Frontal cortex (tissue), 3 donors: ENCODE measurements at regions not wholly inside any gene's neighbourhood (a gene's known extent, or its start where the extent isn't known, plus 50 kb on each side); places are given as distances from the start of the nearest gene placed in this dataset.
"Not testable (repeated sequence)": the region's sequence is repeated elsewhere in the genome, so short reads cannot be mapped to it uniquely, and the experiment has no call there.

Experiments
- DNase-seq, 2 donors: peaks; one replicate each; pipeline ENCODE4 v3.0.0; 2012; ENCODE audit warnings: low spot score in 2 of 2
- FAIRE-seq: peaks from 2 replicates; lab custom pipeline; 2012; peaks lifted over from hg19 to GRCh38; lab: Jason Lieb, UNC
- donor health status: control.
- donor health status: control.
- donor health status: control.

DNA sequence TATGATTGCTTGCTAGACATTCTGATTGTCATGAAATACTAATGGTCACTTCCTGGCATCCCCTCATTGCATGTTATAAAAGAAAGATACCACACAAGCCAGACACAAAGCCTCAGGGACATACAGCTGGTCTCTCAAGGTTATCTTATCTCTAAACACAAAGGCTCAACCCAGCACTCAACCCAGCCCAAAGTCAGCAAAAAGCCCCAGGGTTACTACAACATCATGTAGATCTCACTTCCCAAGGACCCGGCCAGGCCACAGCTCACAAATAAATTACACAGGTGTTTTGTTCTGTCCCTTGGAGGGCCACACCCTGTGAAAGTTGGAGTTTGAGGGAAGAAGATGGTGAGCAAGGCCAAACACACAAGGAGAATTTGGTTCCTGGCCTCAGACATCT is 109.7 kb upstream of the BARHL2 start:
- FAIRE-seq, result no peak
- no peak for DNase-seq

DNA sequence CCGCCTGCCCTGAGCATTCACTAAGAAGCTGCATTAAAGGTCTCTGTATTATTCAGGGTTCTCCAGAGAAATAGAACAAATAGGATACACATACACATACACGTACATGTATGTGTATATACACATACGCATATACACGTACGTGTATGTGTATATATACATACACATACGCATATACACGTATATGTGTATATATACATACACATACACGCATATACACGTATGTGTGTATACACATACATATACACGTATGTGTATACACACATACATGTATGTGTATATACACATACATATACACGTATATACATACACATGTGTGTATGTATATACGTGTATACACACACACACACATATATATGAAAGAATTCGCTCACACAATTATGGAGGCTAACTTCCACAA is 108.9 kb upstream of the BARHL2 start:
- no peak for FAIRE-seq
- DNase-seq, result no peak

DNA sequence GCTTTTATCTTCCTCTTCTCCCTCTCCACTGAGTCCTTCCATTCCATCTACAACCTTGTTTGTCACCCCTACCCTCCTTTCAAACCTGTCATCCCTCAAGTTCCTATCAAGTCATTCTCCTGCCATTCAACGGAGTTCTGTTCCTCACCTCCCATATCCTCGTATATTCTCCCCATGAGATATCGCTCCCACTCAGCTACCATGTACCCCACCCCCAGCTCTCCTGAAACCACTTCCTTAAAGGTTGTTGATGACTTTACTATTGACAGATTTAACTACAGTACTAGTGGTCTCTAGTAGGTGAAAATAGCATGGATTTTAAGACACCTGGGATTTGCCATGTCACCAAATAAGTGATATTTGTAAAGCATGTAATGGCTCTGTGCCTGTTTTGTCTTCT is 107.4 kb upstream of the BARHL2 start:
- DNase-seq (no peak), FAIRE-seq (no peak)

DNA sequence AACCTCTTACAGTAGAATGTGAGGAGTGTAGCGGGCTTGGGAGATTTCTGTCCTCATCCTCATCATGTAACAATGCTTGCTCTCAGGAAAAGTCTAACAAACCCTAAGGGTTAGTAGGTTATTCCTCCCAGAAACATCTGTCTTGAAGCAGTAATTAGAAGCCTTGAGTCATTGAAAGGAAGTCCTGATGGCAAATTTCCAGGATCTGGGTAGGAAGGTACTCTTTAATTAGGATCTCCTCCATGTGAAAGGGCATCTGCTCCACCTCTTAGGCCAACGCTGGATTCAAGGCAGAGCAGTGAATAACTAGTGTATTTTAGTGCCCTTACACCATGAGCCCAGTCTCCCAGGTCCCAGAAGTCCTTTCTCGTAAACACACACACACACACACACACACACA is 106.6 kb upstream of the BARHL2 start:
- no peak for DNase-seq
- no peak for FAIRE-seq

DNA sequence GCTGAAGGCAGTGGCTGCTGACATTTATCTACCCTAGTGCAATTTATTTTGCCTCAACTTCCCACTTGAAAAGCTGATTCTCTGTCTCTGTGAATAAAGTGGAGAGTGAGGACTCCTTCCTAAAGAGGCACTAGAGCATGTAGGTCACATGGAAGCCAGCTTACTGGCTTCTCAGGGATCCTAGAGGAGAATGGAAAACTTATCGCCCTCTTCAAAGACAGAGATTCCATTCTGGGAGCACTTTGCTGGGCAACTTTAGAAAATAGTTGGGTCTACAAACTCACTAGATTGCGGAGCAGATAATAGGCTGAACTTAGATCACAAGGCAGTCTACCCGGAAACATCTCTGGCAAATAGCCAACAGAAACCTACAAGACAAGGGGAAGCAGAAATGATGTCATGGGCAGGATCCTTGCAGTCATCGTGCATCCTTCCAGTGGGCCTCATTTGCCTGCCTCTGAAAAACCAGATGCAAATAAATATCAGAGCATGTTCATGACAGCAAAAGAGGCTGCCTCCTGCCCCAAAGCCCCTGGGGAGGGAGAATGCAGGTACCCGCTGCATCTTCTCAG is 104.8 kb upstream of the BARHL2 start:
- DNase-seq (no peak), FAIRE-seq (no peak)

DNA sequence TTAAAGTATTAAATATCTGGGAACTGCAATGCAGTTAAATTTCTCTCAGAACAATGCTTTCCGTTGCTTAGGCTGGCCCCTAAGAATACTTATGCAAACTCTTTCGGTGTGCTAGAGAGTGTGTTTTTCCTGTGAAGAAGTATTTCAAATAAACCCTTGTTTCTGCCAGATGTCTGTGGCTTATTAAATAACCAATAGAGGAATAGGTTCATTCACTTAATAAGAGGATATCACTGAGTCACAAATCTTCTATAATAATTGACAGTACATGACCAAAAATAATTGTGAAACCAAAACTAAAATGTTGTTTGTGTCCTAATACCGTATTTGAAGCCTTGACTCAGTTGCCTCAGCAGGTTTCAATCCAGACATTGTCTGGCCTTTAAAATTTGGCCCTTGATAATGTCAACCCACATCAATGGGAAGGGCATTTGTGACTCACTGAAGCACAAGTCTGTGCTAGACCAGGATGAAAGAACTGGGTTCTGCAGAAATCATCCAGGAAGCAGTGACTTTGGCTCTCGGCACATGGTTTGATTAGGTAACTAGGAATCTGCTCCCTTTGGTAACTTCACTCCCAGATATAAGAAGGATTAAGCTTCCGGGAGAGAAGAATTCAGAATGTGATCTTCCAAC is 104.2 kb upstream of the BARHL2 start:
- DNase-seq (no peak), FAIRE-seq (no peak)

DNA sequence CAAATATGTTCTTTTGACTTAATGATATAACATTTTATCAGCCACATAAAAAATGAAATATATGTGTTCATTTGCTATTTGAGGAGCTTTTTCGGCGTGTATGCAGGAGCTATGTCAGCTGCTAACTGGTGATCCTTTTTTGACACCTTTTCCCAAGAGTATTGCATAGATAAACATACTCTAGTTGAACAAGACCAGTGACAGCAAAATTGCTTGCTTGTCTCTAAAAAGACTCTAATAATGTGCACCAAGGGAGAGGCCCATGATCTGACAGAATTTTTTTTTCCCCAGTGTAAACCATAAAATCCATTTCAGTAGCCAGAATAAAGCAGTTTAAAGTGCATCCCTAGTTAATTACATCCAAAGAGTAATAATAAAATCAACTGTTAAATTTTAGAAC is 103.6 kb upstream of the BARHL2 start:
- DNase-seq, result no peak

DNA sequence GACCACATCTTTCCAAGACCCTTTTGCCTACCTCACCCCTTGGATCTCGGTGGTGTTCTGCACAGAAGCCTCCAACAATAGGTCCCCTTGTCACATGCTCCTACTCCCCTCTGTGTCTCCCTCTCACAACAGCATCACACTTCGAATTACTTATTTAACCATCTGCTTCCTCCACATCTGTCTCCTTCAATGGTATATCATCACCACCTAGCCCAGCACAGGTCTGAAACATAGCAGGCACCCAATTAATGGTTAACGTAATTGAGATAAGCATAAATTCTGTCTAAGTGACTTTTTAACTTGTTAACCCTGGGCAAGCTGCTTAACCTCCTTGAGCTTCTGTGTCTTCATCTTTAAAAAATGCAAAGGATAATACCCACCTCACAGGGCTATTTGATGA is 100.3 kb upstream of the BARHL2 start:
- FAIRE-seq, result no peak
- DNase-seq, result no peak

More for the DNA sequence above, 103.6 kb upstream of the BARHL2 start:
- FAIRE-seq, result no peak

DNA sequence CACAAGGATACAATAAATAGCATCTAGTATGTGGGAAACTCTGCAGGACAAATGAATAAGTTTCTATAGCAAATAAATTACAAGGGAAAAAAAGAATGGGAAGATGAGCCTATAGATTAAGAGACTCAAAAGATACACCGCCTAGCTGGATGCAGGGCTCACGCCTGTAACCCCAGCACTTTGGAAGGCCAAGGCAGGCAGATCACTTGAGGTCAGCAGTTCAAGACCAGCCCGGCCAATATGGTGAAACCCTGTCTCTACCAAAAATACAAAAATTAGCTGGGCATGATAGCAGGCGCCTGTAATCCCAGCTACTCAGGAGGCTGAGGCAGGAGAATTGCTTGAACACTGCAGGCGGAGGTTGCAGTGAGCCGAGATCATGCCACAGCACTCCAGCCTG is 95.1 kb upstream of the BARHL2 start:
- FAIRE-seq, result not testable (repeated sequence)

DNA sequence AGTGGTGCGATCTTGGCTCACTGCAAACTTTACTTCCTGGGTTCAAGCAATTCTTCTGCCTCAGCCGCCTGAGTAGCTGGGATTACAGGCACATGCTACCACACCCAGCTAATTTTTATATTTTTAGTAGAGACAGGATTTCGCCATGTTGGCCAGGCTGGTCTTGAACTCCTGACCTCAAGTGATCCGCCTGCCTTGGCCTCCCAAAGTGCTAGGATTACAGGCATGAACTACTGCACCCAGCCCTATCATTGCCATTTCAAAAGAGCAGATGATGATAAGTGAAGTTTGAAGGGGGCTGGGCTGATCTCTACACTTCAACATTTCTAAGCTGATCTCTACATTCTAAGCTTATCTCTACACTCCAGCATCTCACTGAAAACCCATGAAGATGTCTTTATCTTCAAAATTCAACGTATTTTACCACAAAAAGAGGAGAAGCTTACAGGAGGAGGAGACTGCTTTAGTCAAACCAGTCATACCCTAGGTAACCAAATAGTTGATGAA is 94.4 kb upstream of the BARHL2 start:
- DNase-seq, FAIRE-seq: not testable (repeated sequence)

More for the DNA sequence above, 95.1 kb upstream of the BARHL2 start:
- DNase-seq, result not testable (repeated sequence)

DNA sequence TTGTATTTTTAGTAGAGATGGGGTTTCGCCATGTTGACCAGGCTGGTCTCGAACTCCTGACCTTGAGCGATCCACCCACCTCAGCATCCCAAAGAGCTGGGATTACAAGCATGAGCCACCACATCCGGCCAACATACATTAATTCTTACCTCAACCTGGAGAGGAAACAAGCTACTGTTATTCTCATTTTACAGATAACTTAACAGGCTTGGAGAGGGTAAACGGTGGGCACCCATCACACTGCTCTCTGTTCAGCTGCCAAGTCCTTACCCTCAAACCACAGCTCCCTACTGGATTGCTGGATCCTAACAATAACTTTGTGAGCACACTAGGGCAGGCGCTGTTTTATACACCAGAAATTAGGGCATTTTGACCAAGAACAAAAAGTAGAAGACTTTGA is 93.6 kb upstream of the BARHL2 start:
- no peak for DNase-seq
- FAIRE-seq, result no peak

DNA sequence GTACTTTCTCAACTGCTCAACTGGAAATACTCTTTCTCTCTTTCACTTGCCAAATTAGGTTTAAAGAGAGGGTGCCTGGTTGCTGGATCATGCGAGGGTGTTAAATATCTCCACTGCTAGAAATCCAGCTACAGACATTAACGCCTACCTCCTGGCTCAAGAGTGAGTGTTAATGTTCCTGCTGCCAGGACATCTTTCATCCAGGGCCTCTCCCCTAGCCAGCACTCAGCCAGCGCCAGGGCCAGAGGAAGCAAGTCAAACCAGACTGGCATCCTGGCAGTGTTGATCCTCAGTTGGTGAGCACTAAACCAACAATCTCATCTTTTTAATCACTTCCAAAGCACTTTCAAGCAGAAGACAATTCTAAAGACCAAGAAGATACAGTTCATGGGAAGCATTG is 92.9 kb upstream of the BARHL2 start:
- DNase-seq (peak in 1 of 2 donors; percentile 13), FAIRE-seq (no peak)

DNA sequence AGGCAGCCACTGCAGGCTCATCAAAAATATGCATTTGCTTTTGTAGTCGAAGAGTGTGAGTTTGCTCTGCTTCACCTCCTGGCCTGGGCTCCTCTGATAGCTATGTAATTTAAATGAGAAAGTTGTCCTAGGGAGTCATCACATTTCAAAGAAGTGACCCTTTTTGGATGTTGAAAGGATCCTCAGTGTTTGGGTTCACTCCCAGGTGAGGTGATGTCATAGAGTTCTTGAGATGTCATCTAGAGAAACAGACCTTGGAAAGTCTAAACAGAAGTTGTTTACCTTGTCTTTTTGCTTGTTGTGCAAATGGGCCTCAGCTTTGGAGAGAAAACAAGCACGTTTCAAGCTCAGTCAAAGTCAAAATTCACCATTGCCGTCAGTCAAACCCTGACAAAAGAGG is 92.0 kb upstream of the BARHL2 start:
- DNase-seq (no peak), FAIRE-seq (no peak)

DNA sequence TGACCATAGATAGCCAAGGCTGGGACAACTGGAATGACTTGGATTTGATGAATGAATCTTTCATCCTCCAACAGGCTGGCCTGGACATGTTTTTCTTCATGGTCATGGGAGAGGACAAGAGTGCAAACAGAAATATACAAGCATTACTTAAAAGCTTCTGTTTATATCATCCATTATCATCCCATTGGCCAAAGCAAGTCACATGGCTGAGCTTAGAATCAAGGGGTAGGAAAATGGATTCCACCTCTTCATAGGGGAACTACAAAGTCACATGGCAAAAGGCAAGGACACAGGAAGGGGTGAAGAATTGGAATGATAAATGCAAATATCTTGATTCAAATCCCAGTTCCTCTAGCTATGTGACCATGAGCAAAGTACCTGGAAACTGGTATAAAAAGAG is 90.2 kb upstream of the BARHL2 start:
- DNase-seq (no peak), FAIRE-seq (no peak)

DNA sequence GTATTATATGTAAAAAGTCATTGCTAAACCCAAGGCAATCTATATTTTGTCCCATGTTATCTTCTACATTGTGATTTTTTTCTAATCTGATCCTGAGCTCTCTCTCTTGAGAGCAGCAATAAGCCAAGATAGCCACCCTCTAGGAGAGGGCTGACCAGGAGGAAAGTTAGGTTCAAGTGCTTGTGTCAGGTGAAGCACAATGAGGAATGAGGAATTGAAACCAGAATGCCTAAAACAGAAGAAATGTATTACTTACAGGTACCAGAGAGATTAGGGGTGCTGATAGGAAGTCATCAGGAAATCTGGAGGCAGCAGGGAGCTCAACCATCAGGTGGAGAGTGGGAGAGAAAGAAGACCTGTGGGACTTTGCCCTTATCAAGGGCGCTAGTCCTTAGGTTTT is 85.5 kb upstream of the BARHL2 start:
- DNase-seq, result no peak

DNA sequence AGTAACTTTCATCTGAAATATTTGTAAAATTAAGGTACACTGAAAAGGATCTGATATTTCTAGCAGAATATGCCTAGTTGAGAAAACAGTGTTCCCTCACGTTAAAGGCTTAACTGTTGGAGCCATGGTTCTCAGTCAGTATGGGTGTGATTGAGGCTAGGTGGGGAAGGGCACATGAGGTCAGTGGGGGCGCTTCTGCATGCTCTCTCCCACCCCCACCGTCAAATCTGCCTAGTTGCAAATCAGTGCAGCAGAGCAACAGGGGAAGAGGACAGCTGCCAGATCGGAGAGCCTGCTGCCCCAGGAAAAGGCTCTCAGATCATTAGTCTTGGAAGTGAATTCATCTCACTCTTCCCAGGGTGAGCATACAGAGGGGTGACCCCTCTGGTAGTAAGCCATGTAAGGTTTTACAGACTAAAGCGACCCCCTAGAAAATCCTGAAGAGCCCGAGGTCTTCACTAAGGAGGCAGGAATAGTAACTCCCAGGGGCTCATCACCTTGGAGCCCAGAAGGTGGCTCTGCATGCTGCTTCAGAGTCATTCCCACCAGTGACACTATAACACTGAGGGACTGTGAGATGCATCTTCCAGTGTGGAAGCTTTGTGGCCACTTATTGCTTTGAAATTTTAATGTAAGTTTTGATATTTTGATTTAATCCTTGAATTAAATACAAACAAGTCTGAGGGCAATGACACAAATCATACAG is 83.1 kb upstream of the BARHL2 start:
- DNase-seq (no peak), FAIRE-seq (no peak)

More for the DNA sequence above, 85.5 kb upstream of the BARHL2 start:
- no peak for FAIRE-seq

DNA sequence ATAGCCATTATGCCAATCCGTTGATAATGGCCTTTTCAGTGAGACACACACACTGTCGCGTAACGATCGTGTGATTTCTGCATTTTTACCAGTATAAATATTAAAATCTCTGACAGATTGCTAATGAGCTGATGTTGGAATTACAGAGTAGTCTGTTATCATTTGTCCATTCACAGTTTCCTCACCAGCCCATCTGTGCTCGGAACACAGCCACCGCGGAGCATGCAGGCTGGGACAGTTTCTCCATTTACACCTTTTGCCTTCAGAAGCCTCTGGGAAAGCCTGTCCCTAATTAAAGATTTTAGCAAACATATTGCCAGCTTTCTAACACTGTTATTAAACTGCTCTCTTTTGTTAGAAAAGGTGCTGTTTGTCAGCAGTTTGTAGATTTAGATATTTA is 82.2 kb upstream of the BARHL2 start:
- DNase-seq, result no peak
- no peak for FAIRE-seq

DNA sequence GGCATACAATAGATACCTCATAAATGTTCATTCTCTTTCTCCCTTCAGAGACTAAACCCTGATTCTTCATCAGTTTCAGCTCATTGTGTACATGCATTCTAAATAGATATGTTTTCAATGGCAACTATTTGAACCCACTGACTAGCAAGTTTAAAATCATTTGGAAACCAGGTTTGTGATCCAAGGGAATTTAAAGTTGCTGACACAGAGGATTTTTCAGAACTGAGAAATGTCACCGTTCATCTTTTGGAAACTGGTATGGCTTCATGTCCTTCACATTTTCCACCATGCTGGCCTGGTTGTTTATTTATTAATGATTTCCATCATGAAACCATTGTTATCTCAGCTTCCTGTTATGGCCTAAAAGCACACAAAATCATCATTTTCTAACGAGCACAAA is 81.8 kb upstream of the BARHL2 start:
- FAIRE-seq (no peak), DNase-seq (no peak)

DNA sequence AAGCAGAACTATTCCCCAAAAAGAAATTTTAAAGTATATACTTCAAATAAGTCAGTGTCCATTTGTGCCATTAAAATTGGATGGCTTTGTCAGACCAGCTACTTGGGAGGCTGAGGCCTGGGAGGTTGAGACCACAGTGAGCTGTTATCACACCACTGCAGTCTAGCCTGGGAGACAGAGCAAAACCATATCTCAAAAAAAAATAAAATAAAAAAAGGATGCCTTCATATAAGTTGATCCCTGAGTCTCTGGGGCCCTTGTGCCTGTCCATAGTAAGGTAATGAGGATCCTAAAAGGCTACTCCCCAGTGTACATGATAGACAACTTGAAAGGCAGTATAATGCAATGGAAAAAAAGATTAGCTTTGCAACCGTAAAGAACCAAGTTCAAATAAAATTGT is 81.2 kb upstream of the BARHL2 start:
- FAIRE-seq (no peak), DNase-seq (no peak)

DNA sequence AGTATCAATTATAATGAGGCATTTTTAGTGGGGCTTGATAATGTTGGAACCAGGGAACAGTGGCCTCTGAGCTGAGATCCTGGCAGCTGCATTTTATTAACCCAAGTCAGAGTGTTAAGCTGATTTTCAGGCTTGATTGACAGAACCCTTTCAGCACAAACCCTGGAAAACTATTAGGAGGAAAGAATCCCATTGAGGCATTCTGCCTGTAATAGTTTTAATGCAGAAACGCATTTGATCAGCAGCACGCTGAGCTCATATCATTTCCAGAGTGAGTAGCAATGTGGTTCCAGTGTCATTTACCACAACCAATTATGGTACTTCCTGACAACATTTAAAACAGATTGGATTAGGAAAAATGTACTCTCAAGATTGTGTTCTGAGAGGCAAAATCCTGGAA is 78.3 kb upstream of the BARHL2 start:
- FAIRE-seq (no peak), DNase-seq (no peak)

DNA sequence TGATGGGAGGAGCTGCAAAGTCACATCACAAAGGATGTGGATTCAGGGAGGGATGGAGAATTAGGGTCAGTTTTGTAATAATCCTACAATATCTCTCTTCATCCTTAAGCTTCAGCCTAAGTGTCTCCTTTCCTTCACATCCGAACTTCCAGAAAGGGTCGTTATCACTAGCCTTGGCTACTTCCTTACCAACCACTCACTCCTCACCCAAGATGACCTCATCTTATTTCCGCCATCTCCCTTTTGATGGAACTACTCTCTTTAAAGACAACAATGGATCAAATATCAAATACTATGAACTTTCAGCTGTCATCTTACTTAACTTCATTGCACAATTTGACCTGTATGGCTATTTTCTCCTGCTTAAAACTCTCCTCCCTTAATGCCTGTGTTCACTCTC is 69.6 kb upstream of the BARHL2 start:
- FAIRE-seq, result no peak

More for the DNA sequence above, 69.6 kb upstream of the BARHL2 start:
- no peak for DNase-seq
